HepG2 (cell line): ENCODE measurements at regions not wholly inside any gene's neighbourhood (a gene's known extent, or its start where the extent isn't known, plus 50 kb on each side); places are given as distances from the start of the nearest gene placed in this dataset.

ENCODE experiments used
- ARID3A ChIP-seq: IDR thresholded peaks from 2 replicates; pipeline ENCODE4 v1.6.1; 2012; ENCODE audit warnings: low read depth, low read length, improper control_type of control experiment
- FOXA3 ChIP-seq: IDR thresholded peaks from 2 replicates; pipeline ENCODE4 v1.6.1; 2016; ENCODE audit warnings: missing genetic modification reagents, missing compliant biosample characterization
- FOXJ3 ChIP-seq: sonication (generic); formaldehyde crosslinking; IDR thresholded peaks from 2 replicates; pipeline ENCODE4 v1.4.0; 2020; ENCODE audit warnings: missing genetic modification reagents, mild to moderate bottlenecking, borderline replicate concordance
- GRHL1 ChIP-seq: sonication (generic); formaldehyde crosslinking; conservative IDR thresholded peaks from 2 replicates; pipeline ENCODE4 v1.8.0; 2022; ENCODE audit warnings: missing genetic modification reagents
- HNF4A ChIP-seq: sonication (generic); formaldehyde crosslinking; IDR thresholded peaks from 2 replicates; pipeline ENCODE4 v1.4.0; 2020; ENCODE audit warnings: missing genetic modification reagents
- HNRNPUL1 ChIP-seq: fragments of 200-400 bp; formaldehyde crosslinking; IDR thresholded peaks from 2 replicates; pipeline ENCODE4 v1.6.1; 2017; ENCODE audit warnings: low read depth, mild to moderate bottlenecking, low read length, moderate library complexity
- LRRFIP1 ChIP-seq: sonication (generic); formaldehyde crosslinking; conservative IDR thresholded peaks from 2 replicates; pipeline ENCODE4 v1.4.0; 2020; ENCODE audit warnings: missing genetic modification reagents
- MAX ChIP-seq: IDR thresholded peaks from 2 replicates; pipeline ENCODE4 v1.6.1; 2012; ENCODE audit warnings: inconsistent platforms
- NFKBIZ ChIP-seq: IDR thresholded peaks from 2 replicates; pipeline ENCODE4 v1.6.1; 2018; ENCODE audit warnings: missing genetic modification reagents, missing compliant biosample characterization
- SMARCC2 ChIP-seq: fragments of 450-650 bp; IDR thresholded peaks from 2 replicates; pipeline ENCODE4 v1.6.1; 2017; ENCODE audit warnings: antibody characterized with exemption, mild to moderate bottlenecking
- TFAP4 ChIP-seq: sonication (generic); IDR thresholded peaks from 2 replicates; pipeline ENCODE4 v1.6.1; 2016; ENCODE audit warnings: low read depth, borderline replicate concordance
- ZBTB4 ChIP-seq: sonication (generic); formaldehyde crosslinking; IDR thresholded peaks from 2 replicates; pipeline ENCODE4 v1.4.0; 2020; ENCODE audit warnings: missing genetic modification reagents, mild to moderate bottlenecking, borderline replicate concordance
- ZNF281 ChIP-seq: sonication (generic); formaldehyde crosslinking; IDR thresholded peaks from 2 replicates; pipeline ENCODE4 v1.4.0; 2020; ENCODE audit warnings: missing genetic modification reagents, borderline replicate concordance
- ZNF691 ChIP-seq: sonication (generic); formaldehyde crosslinking; IDR thresholded peaks from 2 replicates; pipeline ENCODE4 v1.4.0; 2020; ENCODE audit warnings: missing genetic modification reagents, low read depth, mild to moderate bottlenecking, borderline replicate concordance

GRCh38 chr1:244207935-244208244, 156.8 kb downstream of the ZBTB18 start (continued):
- no peak for TF ChIP-seq ZBTB4
- TF ChIP-seq NFKBIZ (CRISPR knock-in tag) = 0 out of 2 replicates have a peak, but pooled peaks have one; percentile 33
- TF ChIP-seq ZNF281 (CRISPR knock-in tag) = peak; percentile 19; the same call in 1 of the 2 replicates
- no peak for TF ChIP-seq LRRFIP1 (CRISPR knock-in tag)
- TF ChIP-seq ARID3A = peak; percentile 38; the same call in 1 of the 2 replicates
- no peak for TF ChIP-seq ZNF691 (CRISPR knock-in tag)
- TF ChIP-seq SMARCC2 = 0 out of 2 replicates have a peak, but pooled peaks have one; percentile 27
- TF ChIP-seq HNF4A = peak; percentile 87
- TF ChIP-seq MAX = no peak
- peak; percentile 68; the same call in 1 of the 2 replicates for TF ChIP-seq FOXJ3 (CRISPR knock-in tag)
- TF ChIP-seq GRHL1 (CRISPR knock-in tag) = no peak
- peak; percentile 89 for TF ChIP-seq TFAP4
- no peak for TF ChIP-seq HNRNPUL1
- peak; percentile 83 for TF ChIP-seq FOXA3 (CRISPR knock-in tag)
